Lung (tissue), 11 donors: ENCODE measurements at regions not wholly inside any gene's neighbourhood (a gene's known extent, or its start where the extent isn't known, plus 50 kb on each side); places are given as distances from the start of the nearest gene placed in this dataset.

ENCODE experiments used
- ATAC-seq: fragments of 200-7000 bp; cut with Tn5 transposase; one replicate; pipeline ENCODE4 v1.9.1; 2020; ENCODE audit warnings: moderate number of reproducible peaks; ENCODE audit not compliant: insufficient read depth, low FRiP score
- DNase-seq, 3 donors: peaks; one replicate each; pipeline ENCODE4 v3.0.0-alpha.2; 2013 to 2017
- H3K27ac ChIP-seq, 2 donors: one replicate each; pipeline ENCODE4 v1.5.1; 2013; ENCODE audit warnings: mild to moderate bottlenecking in 2 of 2, moderate library complexity in 2 of 2, control low read depth in 1 of 2, inconsistent platforms in 1 of 2, low read depth in 1 of 2, low read length in 1 of 2
- H3K27me3 ChIP-seq, 3 donors: one replicate each; pipeline ENCODE4 v1.5.1; 2013; ENCODE audit warnings: low read length in 2 of 3; ENCODE audit not compliant: control insufficient read depth in 3 of 3, insufficient read depth in 3 of 3
- H3K36me3 ChIP-seq, 4 donors: one replicate each; pipeline ENCODE4 v1.5.1; 2013; ENCODE audit warnings: low read length in 4 of 4, mild to moderate bottlenecking in 1 of 4, moderate library complexity in 1 of 4; ENCODE audit not compliant: control insufficient read depth in 4 of 4, insufficient read depth in 4 of 4
- H3K4me1 ChIP-seq, 5 donors: one replicate each; pipeline ENCODE4 v1.5.1; 2013; ENCODE audit warnings: low read length in 5 of 5, mild to moderate bottlenecking in 2 of 5, moderate library complexity in 1 of 5; ENCODE audit not compliant: control insufficient read depth in 5 of 5, insufficient read depth in 5 of 5
- H3K4me3 ChIP-seq: one replicate; pipeline ENCODE4 v1.5.1; 2013; ENCODE audit warnings: mild to moderate bottlenecking, control low read depth, moderate library complexity
- H3K9ac ChIP-seq, 2 donors: one replicate each; pipeline ENCODE4 v1.5.1; 2013; ENCODE audit warnings: low read length in 2 of 2, control low read depth in 1 of 2; ENCODE audit not compliant: insufficient read depth in 1 of 2
- H3K9me3 ChIP-seq, 4 donors: one replicate each; pipeline ENCODE4 v1.5.1; 2013; ENCODE audit warnings: low read length in 3 of 4, mild to moderate bottlenecking in 1 of 4, moderate library complexity in 1 of 4; ENCODE audit not compliant: control insufficient read depth in 4 of 4, insufficient read depth in 3 of 4
- WGBS, 2 donors: extraction: QIAGEN DNeasy Blood & Tissue Kit; methylation state at CpG; one replicate each; pipeline ENCODE4 v1.1.7; 2013; 5-methylcytosine and 5-hydroxymethylcytosine counted together
- TF ChIP-seq, protein P1 (sequence below): IDR thresholded peaks from 2 replicates; pipeline ENCODE4 v1.5.1; 2012; ENCODE audit warnings: mild to moderate bottlenecking; ENCODE audit errors: control extremely low read depth, extremely low read depth
- donor health status: control.
- donor health status: control.
- donor health status: Bipolar disorder and iron deficiency.
- donor health status: healthy.
- donor health status: DM: yes; HTN: yes; CAD: no.

DNA sequence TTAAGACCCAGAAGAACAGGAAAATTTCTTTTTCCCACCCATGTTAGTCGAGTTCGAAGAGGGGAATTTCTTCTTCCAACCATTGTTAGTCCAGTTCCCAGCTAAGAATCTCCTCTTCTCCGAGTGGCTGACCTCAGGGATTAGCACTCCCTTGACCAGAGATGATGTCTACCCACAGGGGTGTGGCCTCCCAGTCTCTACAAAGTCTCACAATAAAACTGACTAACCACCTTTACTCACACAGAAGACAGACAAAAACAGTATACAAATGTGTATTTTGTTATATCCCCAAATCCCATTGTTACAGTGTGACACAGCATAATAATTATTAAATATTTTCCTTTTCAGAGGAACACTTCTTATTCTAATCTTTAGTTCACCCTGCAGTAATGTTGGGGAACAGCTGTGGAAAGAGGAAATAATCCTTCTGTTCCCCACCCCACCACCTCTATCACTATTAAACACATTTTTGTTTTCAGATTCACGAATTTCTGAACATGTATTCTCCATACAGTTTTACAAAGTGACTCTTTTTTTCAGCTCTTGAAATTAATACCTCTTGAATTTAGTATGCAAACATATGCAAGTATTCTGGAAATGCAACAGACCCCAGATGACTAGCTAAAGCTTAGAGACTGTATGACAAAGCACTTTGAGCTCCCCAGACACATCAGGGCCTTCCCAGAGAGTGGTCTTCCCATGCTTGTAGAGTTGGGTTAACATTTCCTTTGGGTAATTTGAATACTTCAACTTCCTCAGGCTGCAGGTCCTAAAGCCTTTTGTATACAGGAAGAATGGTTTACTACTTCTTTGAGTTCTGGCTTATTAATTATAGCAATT lies 62.5 kb upstream of the NFKB1 start:
- TF ChIP-seq, protein P1, sequence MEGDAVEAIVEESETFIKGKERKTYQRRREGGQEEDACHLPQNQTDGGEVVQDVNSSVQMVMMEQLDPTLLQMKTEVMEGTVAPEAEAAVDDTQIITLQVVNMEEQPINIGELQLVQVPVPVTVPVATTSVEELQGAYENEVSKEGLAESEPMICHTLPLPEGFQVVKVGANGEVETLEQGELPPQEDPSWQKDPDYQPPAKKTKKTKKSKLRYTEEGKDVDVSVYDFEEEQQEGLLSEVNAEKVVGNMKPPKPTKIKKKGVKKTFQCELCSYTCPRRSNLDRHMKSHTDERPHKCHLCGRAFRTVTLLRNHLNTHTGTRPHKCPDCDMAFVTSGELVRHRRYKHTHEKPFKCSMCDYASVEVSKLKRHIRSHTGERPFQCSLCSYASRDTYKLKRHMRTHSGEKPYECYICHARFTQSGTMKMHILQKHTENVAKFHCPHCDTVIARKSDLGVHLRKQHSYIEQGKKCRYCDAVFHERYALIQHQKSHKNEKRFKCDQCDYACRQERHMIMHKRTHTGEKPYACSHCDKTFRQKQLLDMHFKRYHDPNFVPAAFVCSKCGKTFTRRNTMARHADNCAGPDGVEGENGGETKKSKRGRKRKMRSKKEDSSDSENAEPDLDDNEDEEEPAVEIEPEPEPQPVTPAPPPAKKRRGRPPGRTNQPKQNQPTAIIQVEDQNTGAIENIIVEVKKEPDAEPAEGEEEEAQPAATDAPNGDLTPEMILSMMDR = no peak
- H3K9me3 ChIP-seq = no peaks in the 10 kb centered on the region
- no peak overlapping the region for H3K4me3 ChIP-seq
- 81 to 83% methylated on average over 4 of the region's 4 CpGs for WGBS, 2 donors
- H3K36me3 ChIP-seq = no peaks in the 10 kb centered on the region
- H3K4me1 ChIP-seq = peaks cover 0 to 14% (median 3%) of the 10 kb centered on the region in 5 donors
- DNase-seq = no peak
- H3K27me3 ChIP-seq = no peaks in the 10 kb centered on the region
- H3K9ac ChIP-seq = no peak overlapping the region
- peak overlapping the region; percentile 16 to 22 for H3K27ac ChIP-seq
- ATAC-seq = no peak

DNA sequence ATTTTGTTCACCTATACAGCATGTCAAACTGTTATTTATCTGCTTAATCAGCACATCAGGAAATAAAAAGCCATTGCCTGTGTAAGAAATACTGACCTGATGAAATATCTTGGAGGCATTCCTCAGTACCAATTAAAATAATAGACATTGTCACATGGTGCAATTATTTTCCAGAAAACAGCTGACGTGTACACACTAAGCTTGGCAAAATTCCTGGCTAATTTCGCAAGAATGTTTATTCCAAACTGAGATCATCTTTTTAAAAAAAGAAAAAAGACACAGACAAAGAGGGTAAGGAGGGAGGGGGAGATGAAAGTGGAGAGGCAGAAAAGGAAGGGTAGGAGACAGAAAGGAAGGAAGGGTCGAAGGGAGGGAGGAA lies 61.9 kb upstream of the NFKB1 start:
- Histone ChIP-seq H3K4me1 (peaks cover 0 to 14% (median 3%) of the 10 kb centered on the region in 5 donors), H3K27ac (peak overlapping the region in 1 of 2 donors; percentile 12), H3K9ac (peak overlapping the region in 1 of 2 donors; percentile 15), H3K9me3 (no peaks in the 10 kb centered on the region), H3K36me3 (no peaks in the 10 kb centered on the region), H3K4me3 (no peak overlapping the region), H3K27me3 (no peaks in the 10 kb centered on the region)
- ATAC-seq (peak; percentile 38), DNase-seq (peak; percentile 41 to 97 (median 95))
- TF ChIP-seq, protein P1 = no peak
- 28 to 33% methylated on average over 3 of the region's 3 CpGs for WGBS, 2 donors

DNA sequence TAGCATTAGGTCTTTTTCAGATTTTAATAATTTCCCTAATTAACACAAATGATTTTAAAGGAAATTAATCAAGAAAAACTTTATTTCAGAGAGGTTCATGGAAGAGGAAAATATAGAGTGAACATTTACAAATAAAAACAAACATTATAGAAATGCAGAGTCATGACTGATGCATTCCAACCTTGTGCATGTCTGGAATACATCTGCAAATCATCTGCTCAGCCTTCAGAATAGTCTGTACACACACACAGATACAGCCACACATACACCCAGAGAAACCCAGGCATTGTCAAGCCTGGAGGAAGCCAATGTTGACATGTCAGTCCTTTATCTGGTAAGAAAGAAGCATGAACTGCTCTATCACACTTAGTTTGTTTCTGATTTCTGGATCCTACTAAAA lies 61.3 kb upstream of the NFKB1 start:
- H3K4me3 ChIP-seq = no peak overlapping the region
- peak overlapping the region in 1 of 2 donors; percentile 31 for H3K27ac ChIP-seq

More for the DNA sequence above, 61.3 kb upstream of the NFKB1 start:
- ATAC-seq (no peak), DNase-seq (peak; percentile 39 to 84 (median 69))
- Histone ChIP-seq H3K4me1 (peaks cover 0 to 14% (median 3%) of the 10 kb centered on the region in 5 donors), H3K27me3 (no peaks in the 10 kb centered on the region), H3K36me3 (no peaks in the 10 kb centered on the region), H3K9me3 (no peaks in the 10 kb centered on the region), H3K9ac (peak overlapping the region in 1 of 2 donors; percentile 15)
- TF ChIP-seq, protein P1 = no peak
